Neural crest cell (in vitro differentiated cells): ENCODE measurements at regions not wholly inside any gene's neighbourhood (a gene's known extent, or its start where the extent isn't known, plus 50 kb on each side); places are given as distances from the start of the nearest gene placed in this dataset.

ENCODE experiments used
- DNase-seq: peaks from one replicate; pipeline ENCODE4 v3.0.0; 2021; ENCODE audit warnings: low read depth, mixed read lengths, low spot score
- H3K27ac Mint-ChIP-seq: one replicate; pipeline ENCODE4 v1.8.0; 2021; ENCODE audit warnings: mild to moderate bottlenecking, mixed read lengths; ENCODE audit not compliant: unreplicated experiment
- H3K27me3 Mint-ChIP-seq: 2 replicates; pipeline ENCODE4 v1.8.0; 2021; ENCODE audit warnings: low read depth, mild to moderate bottlenecking, mixed read lengths
- H3K36me3 Mint-ChIP-seq: 2 replicates; pipeline ENCODE4 v1.8.0; 2021; ENCODE audit warnings: low read depth, mild to moderate bottlenecking, mixed read lengths
- H3K4me1 Mint-ChIP-seq: 2 replicates; pipeline ENCODE4 v1.8.0; 2021; ENCODE audit warnings: mixed read lengths
- H3K4me3 Mint-ChIP-seq: one replicate; pipeline ENCODE4 v1.8.0; 2021; ENCODE audit warnings: mild to moderate bottlenecking, mixed read lengths
- H3K9me3 Mint-ChIP-seq: 2 replicates; pipeline ENCODE4 v1.8.0; 2021; ENCODE audit warnings: mixed read lengths
- TF ChIP-seq, protein P1 (sequence below): fragments of 200-600 bp; sonication (generic); conservative IDR thresholded peaks from 2 replicates; pipeline ENCODE4 v1.5.0; 2021; ENCODE audit warnings: antibody characterized with exemption, mild to moderate bottlenecking

DNA sequence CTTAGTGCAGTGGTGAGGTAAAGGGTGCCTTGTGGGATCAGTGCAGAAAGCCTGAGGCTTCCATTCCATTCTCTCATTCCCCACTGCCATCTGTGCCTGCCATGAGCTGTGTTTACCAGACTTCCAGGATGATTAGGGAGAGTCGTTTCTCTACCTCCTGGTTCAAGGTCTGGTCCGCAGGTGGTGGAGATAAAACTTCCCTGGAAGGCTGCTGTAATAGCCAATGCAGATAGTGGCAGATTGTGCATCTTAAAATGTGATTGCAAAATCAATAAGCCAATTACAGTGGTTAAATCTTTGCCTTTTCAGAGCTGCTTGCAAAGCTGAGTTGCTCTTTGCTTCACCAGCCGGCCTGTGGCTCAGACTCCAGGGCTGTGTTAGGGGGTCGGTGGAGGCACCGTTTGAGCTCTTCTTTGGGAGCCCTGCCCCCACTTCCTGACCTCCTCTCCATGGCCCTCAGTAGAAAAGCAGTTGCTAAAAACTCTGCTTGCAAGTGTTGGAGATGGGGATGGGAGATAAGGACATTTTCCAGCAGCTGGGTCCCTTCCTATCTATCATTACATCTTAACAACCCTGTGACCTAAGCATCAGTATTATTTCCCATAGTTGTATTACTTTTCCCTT is 95.2 kb upstream of the HS6ST1 start:
- Mint-ChIP-seq H3K27ac (no peak overlapping the region), H3K4me1 (peaks cover 6% of the 10 kb centered on the region), H3K27me3 (no peaks in the 10 kb centered on the region), H3K36me3 (no peaks in the 10 kb centered on the region), H3K4me3 (no peak overlapping the region), H3K9me3 (no peaks in the 10 kb centered on the region)
- TF ChIP-seq, protein P1, sequence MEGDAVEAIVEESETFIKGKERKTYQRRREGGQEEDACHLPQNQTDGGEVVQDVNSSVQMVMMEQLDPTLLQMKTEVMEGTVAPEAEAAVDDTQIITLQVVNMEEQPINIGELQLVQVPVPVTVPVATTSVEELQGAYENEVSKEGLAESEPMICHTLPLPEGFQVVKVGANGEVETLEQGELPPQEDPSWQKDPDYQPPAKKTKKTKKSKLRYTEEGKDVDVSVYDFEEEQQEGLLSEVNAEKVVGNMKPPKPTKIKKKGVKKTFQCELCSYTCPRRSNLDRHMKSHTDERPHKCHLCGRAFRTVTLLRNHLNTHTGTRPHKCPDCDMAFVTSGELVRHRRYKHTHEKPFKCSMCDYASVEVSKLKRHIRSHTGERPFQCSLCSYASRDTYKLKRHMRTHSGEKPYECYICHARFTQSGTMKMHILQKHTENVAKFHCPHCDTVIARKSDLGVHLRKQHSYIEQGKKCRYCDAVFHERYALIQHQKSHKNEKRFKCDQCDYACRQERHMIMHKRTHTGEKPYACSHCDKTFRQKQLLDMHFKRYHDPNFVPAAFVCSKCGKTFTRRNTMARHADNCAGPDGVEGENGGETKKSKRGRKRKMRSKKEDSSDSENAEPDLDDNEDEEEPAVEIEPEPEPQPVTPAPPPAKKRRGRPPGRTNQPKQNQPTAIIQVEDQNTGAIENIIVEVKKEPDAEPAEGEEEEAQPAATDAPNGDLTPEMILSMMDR: no peak
- no peak for DNase-seq

DNA sequence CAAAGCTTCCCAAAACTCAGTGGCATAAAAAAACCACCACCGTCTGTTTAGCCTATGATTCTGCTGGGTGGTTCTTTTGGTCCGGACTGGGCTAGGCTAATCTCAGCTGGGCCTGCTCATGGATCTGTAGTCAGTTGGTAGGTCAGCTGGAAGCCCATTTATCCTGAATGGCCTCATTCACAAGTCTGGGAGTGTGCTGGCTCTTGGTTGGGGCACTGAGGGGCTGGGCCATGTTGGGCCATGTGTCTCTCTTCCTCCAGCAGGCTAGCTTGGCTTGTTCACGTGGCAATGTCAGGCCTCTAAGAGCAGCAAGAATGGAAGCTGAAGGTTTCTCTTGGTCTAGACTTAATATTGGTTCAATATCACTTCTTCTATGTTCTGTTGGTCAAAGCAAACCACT is 95.7 kb upstream of the HS6ST1 start:
- TF ChIP-seq, protein P1: no peak
- H3K4me1 Mint-ChIP-seq: peaks cover 5% of the 10 kb centered on the region
- H3K9me3 Mint-ChIP-seq: no peaks in the 10 kb centered on the region
- H3K27me3 Mint-ChIP-seq: no peaks in the 10 kb centered on the region
- no peak overlapping the region for H3K27ac Mint-ChIP-seq
- H3K4me3 Mint-ChIP-seq: no peak overlapping the region
- no peak for DNase-seq
- H3K36me3 Mint-ChIP-seq: no peaks in the 10 kb centered on the region

DNA sequence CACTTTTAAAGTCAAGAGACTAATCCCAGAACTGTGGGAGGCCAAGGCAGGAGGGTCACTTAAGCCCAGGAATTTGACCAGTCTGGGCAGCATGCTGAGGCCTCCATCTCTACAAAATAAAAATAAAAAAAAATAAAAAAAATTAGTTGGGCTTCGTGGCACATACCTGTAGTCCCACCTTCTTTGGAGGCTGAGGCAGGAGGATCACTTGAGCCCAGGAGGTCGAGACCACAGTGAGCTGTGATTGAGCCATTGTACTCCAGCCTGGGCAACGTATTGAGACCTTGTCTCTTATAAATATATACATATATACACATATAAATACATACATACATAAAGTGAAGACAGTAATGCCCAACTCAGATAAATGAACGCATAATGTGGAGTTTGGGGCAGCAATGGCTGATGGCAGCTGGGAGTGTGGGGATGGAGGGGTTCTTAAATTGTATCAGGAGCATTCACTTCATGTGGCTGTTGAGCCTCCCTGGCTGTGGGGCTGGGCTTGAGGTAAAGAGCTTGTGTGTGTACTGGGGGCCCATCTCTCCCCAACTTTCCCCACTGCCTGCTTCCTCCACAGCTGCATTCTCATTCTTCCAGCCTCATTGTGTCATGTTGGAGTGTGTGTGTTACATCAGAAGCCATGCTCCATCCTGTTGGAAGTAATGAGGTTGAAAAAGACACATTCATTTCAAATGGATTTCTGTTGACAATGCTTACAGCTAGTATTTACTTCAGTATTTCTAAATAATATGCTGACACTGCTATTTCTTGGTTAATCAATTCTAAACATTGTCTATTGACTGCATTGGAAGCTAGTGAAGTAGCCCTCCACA is 96.5 kb upstream of the HS6ST1 start:
- peaks cover 8% of the 10 kb centered on the region for H3K36me3 Mint-ChIP-seq
- H3K9me3 Mint-ChIP-seq: peaks cover 6% of the 10 kb centered on the region
- no peaks in the 10 kb centered on the region for H3K27me3 Mint-ChIP-seq
- H3K4me3 Mint-ChIP-seq: no peak overlapping the region
- DNase-seq: no peak
- no peak overlapping the region for H3K27ac Mint-ChIP-seq
- H3K4me1 Mint-ChIP-seq: peaks cover 5% of the 10 kb centered on the region
- TF ChIP-seq, protein P1: no peak

DNA sequence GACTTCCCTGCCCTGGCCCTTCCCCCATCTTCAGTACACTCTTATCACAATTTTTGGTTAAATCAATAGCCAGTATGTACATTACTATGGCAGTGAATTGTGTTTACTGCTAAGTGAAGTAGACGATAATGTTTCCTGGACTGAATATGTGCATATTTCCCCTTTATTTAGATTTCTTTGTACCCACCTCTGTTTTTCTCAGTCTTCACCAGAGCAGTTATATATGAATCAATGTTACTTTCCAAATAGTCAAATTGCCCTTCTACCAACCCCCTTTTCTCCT is 97.1 kb upstream of the HS6ST1 start:
- DNase-seq: no peak
- H3K4me3 Mint-ChIP-seq: no peak overlapping the region
- TF ChIP-seq, protein P1: no peak

DNA sequence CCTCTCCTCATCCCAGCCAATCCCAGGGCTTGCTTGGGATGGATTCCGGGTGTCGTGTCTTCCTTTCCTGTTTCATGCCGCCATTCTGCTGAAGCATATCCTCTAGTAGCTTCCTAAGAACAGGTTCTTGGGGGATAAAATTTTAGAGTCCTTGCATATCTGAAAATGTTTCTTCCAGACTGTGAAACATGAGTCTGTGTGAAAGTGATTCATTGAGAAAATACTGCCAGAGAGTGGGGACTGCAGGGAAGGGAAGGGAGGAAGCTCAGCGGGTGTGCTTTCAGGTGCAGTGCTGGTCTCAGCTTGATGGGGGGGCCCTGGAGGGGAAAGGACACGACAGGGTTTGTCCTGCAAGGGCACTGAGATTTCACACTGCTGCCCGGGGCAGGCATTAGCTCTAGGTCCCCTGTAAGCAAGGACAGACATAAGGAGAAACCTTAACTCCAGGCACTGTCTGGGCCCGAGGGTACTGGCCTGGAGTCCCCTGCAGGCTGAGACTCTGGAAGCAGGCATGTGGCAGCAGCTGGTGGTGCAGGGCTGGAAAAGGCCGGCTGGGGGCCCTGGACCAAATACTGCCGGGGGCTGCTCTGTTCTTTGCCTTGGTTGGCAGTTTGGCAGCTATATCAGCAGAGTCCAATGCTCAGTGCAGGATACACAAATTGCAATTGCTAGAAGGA is 97.6 kb upstream of the HS6ST1 start:
- H3K9me3 Mint-ChIP-seq: peaks cover 6% of the 10 kb centered on the region
- H3K27ac Mint-ChIP-seq: no peak overlapping the region
- H3K4me1 Mint-ChIP-seq: peaks cover 5% of the 10 kb centered on the region
- TF ChIP-seq, protein P1: no peak
- DNase-seq: no peak
- no peak overlapping the region for H3K4me3 Mint-ChIP-seq
- H3K36me3 Mint-ChIP-seq: peaks cover 10% of the 10 kb centered on the region
- no peaks in the 10 kb centered on the region for H3K27me3 Mint-ChIP-seq

More for the DNA sequence above, 97.1 kb upstream of the HS6ST1 start:
- Mint-ChIP-seq H3K4me1 (peaks cover 5% of the 10 kb centered on the region), H3K36me3 (peaks cover 10% of the 10 kb centered on the region), H3K9me3 (peaks cover 6% of the 10 kb centered on the region), H3K27ac (no peak overlapping the region), H3K27me3 (no peaks in the 10 kb centered on the region)
